HepG2 (cell line): ENCODE measurements at regions not wholly inside any gene's neighbourhood (a gene's known extent, or its start where the extent isn't known, plus 50 kb on each side); places are given as distances from the start of the nearest gene placed in this dataset.
A peak's percentile ranks its signal among the peaks of the same experiment; 100 is the strongest.

Experiments used
- ARHGAP35 ChIP-seq: sonication (generic); formaldehyde crosslinking; IDR thresholded peaks from 2 replicates; pipeline ENCODE4 v1.9.0; 2022; ENCODE audit warnings: mild to moderate bottlenecking, inconsistent platforms, moderate library complexity, missing genetic modification reagents, borderline replicate concordance
- GABPA ChIP-seq, 2 experiments: IDR thresholded peaks; 2 replicates each; pipeline ENCODE4 v1.6.1; 2011 to 2016; ENCODE audit warnings: low read depth in 2 of 2, low read length in 1 of 2, missing biosample characterization in 1 of 2, missing genetic modification characterization in 1 of 2
- HOXA5 ChIP-seq: sonication (generic); formaldehyde crosslinking; IDR thresholded peaks from 2 replicates; pipeline ENCODE4 v1.4.0; 2020; ENCODE audit warnings: missing genetic modification reagents
- IRX3 ChIP-seq: sonication (generic); formaldehyde crosslinking; IDR thresholded peaks from 2 replicates; pipeline ENCODE4 v1.8.1; 2023; ENCODE audit warnings: mild to moderate bottlenecking, low read depth, missing genetic modification reagents, borderline replicate concordance
- PRDM4 ChIP-seq: sonication (generic); formaldehyde crosslinking; IDR thresholded peaks from 2 replicates; pipeline ENCODE4 v1.9.0; 2021; ENCODE audit warnings: missing genetic modification reagents, borderline replicate concordance
- PTBP1 ChIP-seq: fragments of 200-400 bp; formaldehyde crosslinking; IDR thresholded peaks from 2 replicates; pipeline ENCODE4 v1.6.1; 2018; ENCODE audit warnings: low read length, low read depth; ENCODE audit not compliant: poor library complexity, severe bottlenecking
- ZFP41 ChIP-seq: sonication (generic); formaldehyde crosslinking; IDR thresholded peaks from 2 replicates; pipeline ENCODE4 v1.4.0; 2020; ENCODE audit warnings: mild to moderate bottlenecking, missing genetic modification reagents, borderline replicate concordance
- ZKSCAN1 ChIP-seq: fragments of 150-350 bp; IDR thresholded peaks from 2 replicates; pipeline ENCODE4 v1.6.1; 2014; ENCODE audit warnings: low read length
- ZMAT3 ChIP-seq: sonication (generic); formaldehyde crosslinking; conservative IDR thresholded peaks from 2 replicates; pipeline ENCODE4 v1.7.0; 2021; ENCODE audit warnings: missing genetic modification reagents
- ZNF10 ChIP-seq: sonication (generic); formaldehyde crosslinking; IDR thresholded peaks from 2 replicates; pipeline ENCODE4 v1.4.0; 2020; ENCODE audit warnings: mild to moderate bottlenecking, low read depth, missing genetic modification reagents, borderline replicate concordance
- ZNF335 ChIP-seq: sonication (generic); formaldehyde crosslinking; IDR thresholded peaks from 2 replicates; pipeline ENCODE4 v1.4.0; 2020; ENCODE audit warnings: missing genetic modification reagents
- ZNF354B ChIP-seq: sonication (generic); formaldehyde crosslinking; IDR thresholded peaks from 2 replicates; pipeline ENCODE4 v1.8.0; 2022; ENCODE audit warnings: mild to moderate bottlenecking, missing genetic modification reagents
- ZNF574 ChIP-seq: sonication (generic); formaldehyde crosslinking; IDR thresholded peaks from 2 replicates; pipeline ENCODE4 v1.4.0; 2020; ENCODE audit warnings: missing genetic modification reagents
- ZNF703 ChIP-seq: sonication (generic); formaldehyde crosslinking; IDR thresholded peaks from 2 replicates; pipeline ENCODE4 v1.5.1; 2020; ENCODE audit warnings: missing genetic modification reagents, mild to moderate bottlenecking, moderate library complexity, borderline replicate concordance
- ZNF788 ChIP-seq: sonication (generic); formaldehyde crosslinking; IDR thresholded peaks from 2 replicates; pipeline ENCODE4 v1.5.0; 2020; ENCODE audit warnings: mild to moderate bottlenecking, missing genetic modification reagents, borderline replicate concordance
- ZNF800 ChIP-seq: sonication (generic); formaldehyde crosslinking; IDR thresholded peaks from 2 replicates; pipeline ENCODE4 v1.4.0; 2020; ENCODE audit warnings: missing genetic modification reagents

- TF ChIP-seq GABPA (IDR thresholded peaks at IDR 0.05; ENCODE audit: low read depth, low read length) (no peak), GABPA (CRISPR knock-in tag; IDR thresholded peaks at IDR 0.05; ENCODE audit: low read depth) (no peak), ZNF354B (CRISPR knock-in tag) (no peak), ZNF335 (CRISPR knock-in tag) (no peak), ZKSCAN1 (peak; percentile 76), IRX3 (no peak), ZNF10 (CRISPR knock-in tag) (no peak), PRDM4 (no peak), PTBP1 (peak; percentile 82), ZNF574 (CRISPR knock-in tag) (0 out of 2 replicates have a peak, but pooled peaks have one; percentile 12), ZNF788 (CRISPR knock-in tag) (no peak), ZNF703 (CRISPR knock-in tag) (0 out of 2 replicates have a peak, but pooled peaks have one; percentile 16), HOXA5 (CRISPR knock-in tag) (no peak), ARHGAP35 (CRISPR knock-in tag) (no peak), ZFP41 (CRISPR knock-in tag) (no peak), ZNF800 (CRISPR knock-in tag) (no peak), ZMAT3 (no peak)
These were observed 154.3 kb upstream of the PTPN1 start (continued) for GRCh38 chr20:50355590-50356524.
